B cell (primary cell): ENCODE measurements at regions not wholly inside any gene's neighbourhood (a gene's known extent, or its start where the extent isn't known, plus 50 kb on each side); places are given as distances from the start of the nearest gene placed in this dataset.

Experiments used
- ATAC-seq: fragments of 200-7000 bp; cut with Tn5 transposase; one replicate; pipeline ENCODE4 v1.10.0; 2021; ENCODE audit warnings: low read depth, mild to moderate bottlenecking, moderate number of reproducible peaks, moderate library complexity
- CTCF ChIA-PET: fragments of 350-600 bp; sonication (Branson Sonifier 250); formaldehyde crosslinking; loops from one replicate; lab custom pipeline; 2021; ENCODE audit warnings: antibody characterized with exemption, inconsistent platforms; lab: Charles Lee
- POLR2A ChIA-PET: fragments of 350-600 bp; sonication (Branson Sonifier 250); formaldehyde crosslinking; loops from one replicate; lab custom pipeline; 2021; ENCODE audit warnings: antibody characterized with exemption; lab: Charles Lee
- DNase-seq: peaks from one replicate; pipeline ENCODE4 v3.0.0; 2013
- H2AFZ ChIP-seq: 2 replicates; pipeline ENCODE4 v1.6.1; 2012; ENCODE audit warnings: mild to moderate bottlenecking, low read depth, low read length; ENCODE audit not compliant: insufficient read depth, poor library complexity, severe bottlenecking
- H3K27ac ChIP-seq, 2 donors: 1 replicate in 1 of 2; 2 replicates in 1 of 2; pipeline ENCODE4 v1.5.1; 2012 to 2013; ENCODE audit warnings: low read length in 2 of 2, mild to moderate bottlenecking in 2 of 2, moderate library complexity in 1 of 2
- H3K27me3 ChIP-seq, 4 experiments: fragments of 200-600 bp in 1 of 4; sonication (generic) in 1 of 4; replicated peaks in 1 of 4; 1 replicate in 2 of 4; 2 replicates in 2 of 4; pipeline versions ENCODE4 v1.6.1 to v1.7.0; 2013 to 2016; ENCODE audit warnings: low read length in 3 of 4, mild to moderate bottlenecking in 2 of 4, mixed read lengths in 1 of 4, moderate library complexity in 1 of 4; ENCODE audit not compliant: insufficient read depth in 4 of 4, control insufficient read depth in 3 of 4; ENCODE audit errors: control extremely low read depth in 1 of 4
- H3K36me3 ChIP-seq, 2 experiments: replicated peaks in 1 of 2; 1 replicate in 1 of 2; 2 replicates in 1 of 2; pipeline versions ENCODE4 v1.6.1 to v1.7.1; 2013; ENCODE audit warnings: low read length in 1 of 2; ENCODE audit not compliant: insufficient read depth in 2 of 2, control insufficient read depth in 1 of 2; ENCODE audit errors: control extremely low read depth in 1 of 2, extremely low read depth in 1 of 2
- H3K4me1 ChIP-seq, 2 donors: fragments of 200-600 bp in 1 of 2; sonication (generic) in 1 of 2; 1 replicate in 1 of 2; 2 replicates in 1 of 2; pipeline versions ENCODE4 v1.5.1 to v1.6.1; 2013 to 2017; ENCODE audit warnings: low read length in 2 of 2; ENCODE audit not compliant: control insufficient read depth in 2 of 2, insufficient read depth in 2 of 2
- H3K4me2 ChIP-seq: replicated peaks from 2 replicates; pipeline ENCODE3; 2012; ENCODE audit warnings: mild to moderate bottlenecking, low read depth, low read length; ENCODE audit not compliant: poor library complexity, severe bottlenecking
- H3K4me3 ChIP-seq, 5 experiments: fragments of 200-600 bp in 1 of 5; sonication (generic) in 1 of 5; 1 replicate in 3 of 5; 2 replicates in 2 of 5; pipeline versions ENCODE4 v1.5.1 to v1.7.0; 2011 to 2016; ENCODE audit warnings: low read length in 4 of 5, mild to moderate bottlenecking in 4 of 5, low read depth in 2 of 5, control low read depth in 1 of 5, moderate library complexity in 1 of 5; ENCODE audit not compliant: insufficient read depth in 1 of 5; ENCODE audit errors: control extremely low read depth in 1 of 5, extremely low read depth in 1 of 5
- H3K79me2 ChIP-seq: fragments of 200-600 bp; sonication (generic); one replicate; pipeline ENCODE4 v1.6.0; 2016; ENCODE audit warnings: low read length; ENCODE audit not compliant: control insufficient read depth, insufficient read depth
- H3K9ac ChIP-seq: fragments of 200-600 bp; sonication (generic); 2 replicates; pipeline ENCODE4 v1.6.1; 2017; ENCODE audit warnings: mild to moderate bottlenecking, low read length, moderate library complexity
- H3K9me3 ChIP-seq, 3 donors: one replicate each; pipeline versions ENCODE4 v1.6.1 to v1.7.1; 2013; ENCODE audit warnings: low read length in 2 of 3; ENCODE audit not compliant: control insufficient read depth in 2 of 3, insufficient read depth in 1 of 3; ENCODE audit errors: control extremely low read depth in 1 of 3
- H4K20me1 ChIP-seq: 2 replicates; pipeline ENCODE4 v1.6.0; 2012; ENCODE audit warnings: mild to moderate bottlenecking, low read length; ENCODE audit not compliant: insufficient read depth, control insufficient read depth, poor library complexity, severe bottlenecking
- H3K27ac Mint-ChIP-seq: one replicate; pipeline ENCODE4 v1.8.0; 2021; ENCODE audit warnings: mixed read lengths
- H3K27me3 Mint-ChIP-seq: one replicate; pipeline ENCODE4 v1.8.0; 2021; ENCODE audit warnings: mixed read lengths
- H3K4me1 Mint-ChIP-seq: one replicate; pipeline ENCODE4 v1.8.0; 2021; ENCODE audit warnings: mixed read lengths
- H3K4me3 Mint-ChIP-seq: one replicate; pipeline ENCODE4 v1.8.0; 2021; ENCODE audit warnings: mixed read lengths
- H3K9me3 Mint-ChIP-seq: one replicate; pipeline ENCODE4 v1.8.0; 2022; ENCODE audit warnings: mixed read lengths; ENCODE audit not compliant: insufficient read depth
- CTCF ChIP-seq: fragments of 200-600 bp; IDR thresholded peaks from one replicate; pipeline ENCODE4 v1.8.0; 2022; ENCODE audit warnings: antibody characterized with exemption, mild to moderate bottlenecking
- EZH2 ChIP-seq: IDR thresholded peaks from 2 replicates; pipeline ENCODE4 v1.6.1; 2012; ENCODE audit warnings: borderline replicate concordance, low read depth, mild to moderate bottlenecking, moderate library complexity, low read length; ENCODE audit not compliant: insufficient read depth, poor library complexity, severe bottlenecking
- WGBS: methylation state at CpG from one replicate; pipeline ENCODE4 v1.1.5; 2013; ENCODE audit warnings: missing lambda C conversion rate; ENCODE audit not compliant: insufficient coverage; 5-methylcytosine and 5-hydroxymethylcytosine counted together
- intact Hi-C: fragments of 100-400 bp; cut with micrococcal nuclease; formaldehyde crosslinking; loops from one replicate; pipeline ENCODE4 v1.10.0; 2022

- Mint-ChIP-seq H3K4me3 (no peak overlapping the region), H3K27ac (no peak overlapping the region), H3K9me3 (peaks cover 4% of the 10 kb centered on the region), H3K27me3 (no peaks in the 10 kb centered on the region), H3K4me1 (no peaks in the 10 kb centered on the region)
- H3K79me2 ChIP-seq, result no peaks in the 10 kb centered on the region
- ATAC-seq, result no peak
- no peak overlapping the region for H2AFZ ChIP-seq
- H4K20me1 ChIP-seq, result no peaks in the 10 kb centered on the region
- H3K4me3 ChIP-seq, result no peak overlapping the region
- H3K4me2 ChIP-seq, result no peak overlapping the region
- CTCF ChIA-PET, result no interaction called here
- TF ChIP-seq EZH2 (no peak), CTCF (no peak)
- POLR2A ChIA-PET, result no interaction called here
- no peak for DNase-seq
- intact Hi-C loops, result no loop called here
- 100% methylated on average over 1 of the region's 1 CpG for WGBS
- H3K36me3 ChIP-seq, result no peaks in the 10 kb centered on the region
- no peaks in the 10 kb centered on the region for H3K27me3 ChIP-seq
- no peak overlapping the region for H3K9ac ChIP-seq
- no peaks in the 10 kb centered on the region for H3K4me1 ChIP-seq
- H3K9me3 ChIP-seq, result no peaks in the 10 kb centered on the region
- H3K27ac ChIP-seq, result no peak overlapping the region
These were observed 153.1 kb downstream of the SEMA6D start for GRCh38 chr15:47870300-47870955.

GRCh38 chr15:47870956-47871625 is 153.8 kb downstream of the SEMA6D start:
- Histone ChIP-seq H3K9me3 (no peaks in the 10 kb centered on the region), H3K9ac (no peak overlapping the region), H4K20me1 (no peaks in the 10 kb centered on the region), H3K4me2 (no peak overlapping the region), H3K79me2 (no peaks in the 10 kb centered on the region), H3K27ac (no peak overlapping the region), H2AFZ (no peak overlapping the region), H3K4me3 (no peak overlapping the region), H3K27me3 (no peaks in the 10 kb centered on the region), H3K36me3 (no peaks in the 10 kb centered on the region), H3K4me1 (no peaks in the 10 kb centered on the region)
- WGBS, result 80% methylated on average over 1 of the region's 2 CpGs
- ChIA-PET CTCF (no interaction called here), POLR2A (no interaction called here)
- TF ChIP-seq EZH2, result no peak
- TF ChIP-seq CTCF, result no peak
- ATAC-seq, result no peak
- Mint-ChIP-seq H3K9me3 (no peaks in the 10 kb centered on the region), H3K4me3 (no peak overlapping the region), H3K27ac (no peak overlapping the region), H3K4me1 (no peaks in the 10 kb centered on the region), H3K27me3 (no peaks in the 10 kb centered on the region)
- no peak for DNase-seq
- intact Hi-C loops, result no loop called here
